HEK293 (cell line): ENCODE measurements at regions not wholly inside any gene's neighbourhood (a gene's known extent, or its start where the extent isn't known, plus 50 kb on each side); places are given as distances from the start of the nearest gene placed in this dataset.

Experiments
- CTCF ChIA-PET: fragments of 350-600 bp; formaldehyde crosslinking; extraction: SDS; loops from one replicate; lab custom pipeline; 2021; ENCODE audit warnings: antibody characterized with exemption; lab: Yijun Ruan, JAX
- POLR2A ChIA-PET: fragments of 300-600 bp; formaldehyde crosslinking; extraction: SDS; loops from one replicate; lab custom pipeline; 2020; ENCODE audit warnings: antibody characterized with exemption, inconsistent platforms; lab: Yijun Ruan, JAX
- H3K27ac ChIP-seq: fragments of 200-500 bp; sonication (Bioruptor generic); 2 replicates; pipeline ENCODE4 v1.5.1; 2014; ENCODE audit warnings: low read depth, low read length, control low read depth, inconsistent platforms; ENCODE audit errors: extremely low read depth
- H3K36me3 ChIP-seq, 2 experiments: fragments of 200-500 bp in 1 of 2; sonication (Bioruptor generic) in 1 of 2; 1 replicate in 1 of 2; 2 replicates in 1 of 2; pipeline ENCODE4 v1.5.1; 2014 to 2017; ENCODE audit warnings: inconsistent platforms in 2 of 2, low read length in 2 of 2; ENCODE audit not compliant: control insufficient read depth in 2 of 2, insufficient read depth in 1 of 2
- H3K4me1 ChIP-seq: fragments of 200-500 bp; sonication (Bioruptor generic); 2 replicates; pipeline ENCODE4 v1.5.1; 2014; ENCODE audit warnings: mild to moderate bottlenecking, low read length, inconsistent platforms; ENCODE audit not compliant: control insufficient read depth, insufficient read depth
- H3K4me3 ChIP-seq: 2 replicates; pipeline ENCODE4 v1.5.1; 2011; ENCODE audit warnings: low read depth, mild to moderate bottlenecking, control low read depth, low read length, moderate library complexity
- H3K9me3 ChIP-seq: fragments of 200-500 bp; sonication (Bioruptor generic); 2 replicates; pipeline ENCODE4 v1.5.1; 2014; ENCODE audit warnings: low read depth, low read length, inconsistent platforms; ENCODE audit not compliant: control insufficient read depth, insufficient read depth
- PRDM1 ChIP-seq: fragments of 450-650 bp; formaldehyde crosslinking; IDR thresholded peaks from 2 replicates; pipeline ENCODE4; 2016; ENCODE audit warnings: missing biosample characterization, missing genetic modification characterization
- ZBTB7A ChIP-seq: fragments of 450-650 bp; formaldehyde crosslinking; IDR thresholded peaks from 2 replicates; pipeline ENCODE4 v1.5.1; 2016; ENCODE audit warnings: low read depth, missing biosample characterization, missing genetic modification characterization
- ZNF114 ChIP-seq: fragments of 450-650 bp; formaldehyde crosslinking; IDR thresholded peaks from 2 replicates; pipeline ENCODE4 v1.5.0; 2017; ENCODE audit warnings: missing biosample characterization, missing genetic modification characterization
- ZNF121 ChIP-seq: fragments of 450-650 bp; formaldehyde crosslinking; IDR thresholded peaks from 2 replicates; pipeline ENCODE4 v1.5.1; 2016; ENCODE audit warnings: missing biosample characterization, missing genetic modification characterization
- ZNF138 ChIP-seq: fragments of 450-650 bp; formaldehyde crosslinking; IDR thresholded peaks from 2 replicates; pipeline ENCODE4 v1.5.1; 2016; ENCODE audit warnings: missing biosample characterization, missing genetic modification characterization, borderline replicate concordance
- ZNF157 ChIP-seq: fragments of 450-650 bp; formaldehyde crosslinking; IDR thresholded peaks from 2 replicates; pipeline ENCODE4 v1.5.1; 2016; ENCODE audit warnings: missing biosample characterization, missing genetic modification characterization
- ZNF223 ChIP-seq: fragments of 450-650 bp; formaldehyde crosslinking; IDR thresholded peaks from 2 replicates; pipeline ENCODE4 v1.5.1; 2016; ENCODE audit warnings: missing biosample characterization, missing genetic modification characterization
- ZNF324 ChIP-seq: fragments of 450-650 bp; formaldehyde crosslinking; IDR thresholded peaks from 2 replicates; pipeline ENCODE4 v1.5.1; 2016; ENCODE audit warnings: missing biosample characterization, missing genetic modification characterization
- ZNF571 ChIP-seq: fragments of 450-650 bp; formaldehyde crosslinking; IDR thresholded peaks from 2 replicates; pipeline ENCODE4 v1.5.0; 2017; ENCODE audit warnings: missing biosample characterization, missing genetic modification characterization
- ZNF670 ChIP-seq: fragments of 450-650 bp; formaldehyde crosslinking; IDR thresholded peaks from 2 replicates; pipeline ENCODE4 v1.5.1; 2016; ENCODE audit warnings: missing biosample characterization, missing genetic modification characterization, low read depth
- ZNF677 ChIP-seq: fragments of 450-650 bp; IDR thresholded peaks from 2 replicates; pipeline ENCODE4 v1.5.0; 2018; ENCODE audit warnings: missing biosample characterization, mild to moderate bottlenecking, missing genetic modification characterization, moderate library complexity
- ZNF791 ChIP-seq: fragments of 450-650 bp; formaldehyde crosslinking; IDR thresholded peaks from 2 replicates; pipeline ENCODE4 v1.5.1; 2016; ENCODE audit warnings: missing biosample characterization, missing genetic modification characterization
- ZSCAN30 ChIP-seq: fragments of 450-650 bp; IDR thresholded peaks from 2 replicates; pipeline ENCODE4 v1.5.1; 2018; ENCODE audit warnings: missing biosample characterization, mild to moderate bottlenecking, missing genetic modification characterization, moderate library complexity
- TF ChIP-seq, protein P1 (sequence below): fragments of 450-650 bp; formaldehyde crosslinking; IDR thresholded peaks from 2 replicates; pipeline ENCODE4 v1.5.1; 2017; ENCODE audit warnings: missing biosample characterization, missing genetic modification characterization
- TF ChIP-seq, protein P2 (sequence below): fragments of 450-650 bp; formaldehyde crosslinking; IDR thresholded peaks from 2 replicates; pipeline ENCODE4 v1.5.1; 2017; ENCODE audit warnings: missing biosample characterization, missing genetic modification characterization
- TF ChIP-seq, protein P3 (sequence below): fragments of 450-650 bp; formaldehyde crosslinking; conservative IDR thresholded peaks from 2 replicates; pipeline ENCODE4 v1.5.1; 2016; ENCODE audit warnings: low read depth, missing biosample characterization, missing genetic modification characterization
- TF ChIP-seq, protein P4 (sequence below): fragments of 450-650 bp; formaldehyde crosslinking; IDR thresholded peaks from 2 replicates; pipeline ENCODE4 v1.5.1; 2016; ENCODE audit warnings: missing biosample characterization, missing genetic modification characterization
- TF ChIP-seq, protein P5 (sequence below): fragments of 450-650 bp; formaldehyde crosslinking; IDR thresholded peaks from 2 replicates; pipeline ENCODE4 v1.5.1; 2016; ENCODE audit warnings: missing biosample characterization, missing genetic modification characterization

DNA sequence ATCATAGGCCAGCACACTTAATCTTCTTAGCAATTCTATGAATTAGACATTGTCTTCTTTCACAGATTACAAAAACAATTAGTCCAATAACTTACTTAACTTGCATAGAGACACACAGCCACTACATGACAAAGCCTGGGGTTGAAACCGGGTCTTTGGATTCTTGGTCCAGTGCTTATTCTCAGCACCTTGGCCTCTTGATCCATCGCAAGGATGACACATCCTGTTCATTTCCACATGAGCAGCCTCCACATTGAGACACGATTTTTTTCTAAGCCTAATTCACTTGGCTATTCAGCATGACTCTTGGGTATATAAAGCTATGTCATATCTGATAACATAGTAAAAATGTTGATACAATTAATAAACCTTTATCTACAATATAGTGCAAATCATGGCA is 221.0 kb upstream of the FOXD3 start (continued):
- TF ChIP-seq, protein P1, sequence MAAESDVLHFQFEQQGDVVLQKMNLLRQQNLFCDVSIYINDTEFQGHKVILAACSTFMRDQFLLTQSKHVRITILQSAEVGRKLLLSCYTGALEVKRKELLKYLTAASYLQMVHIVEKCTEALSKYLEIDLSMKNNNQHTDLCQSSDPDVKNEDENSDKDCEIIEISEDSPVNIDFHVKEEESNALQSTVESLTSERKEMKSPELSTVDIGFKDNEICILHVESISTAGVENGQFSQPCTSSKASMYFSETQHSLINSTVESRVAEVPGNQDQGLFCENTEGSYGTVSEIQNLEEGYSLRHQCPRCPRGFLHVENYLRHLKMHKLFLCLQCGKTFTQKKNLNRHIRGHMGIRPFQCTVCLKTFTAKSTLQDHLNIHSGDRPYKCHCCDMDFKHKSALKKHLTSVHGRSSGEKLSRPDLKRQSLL (tag by site-specific recombination), result no peak
- TF ChIP-seq ZNF223 (tag by site-specific recombination) (no peak), ZNF138 (tag by site-specific recombination) (no peak), ZNF114 (tag by site-specific recombination) (no peak), ZNF571 (tag by site-specific recombination) (no peak), ZSCAN30 (tag by site-specific recombination) (no peak)
- TF ChIP-seq, protein P2, sequence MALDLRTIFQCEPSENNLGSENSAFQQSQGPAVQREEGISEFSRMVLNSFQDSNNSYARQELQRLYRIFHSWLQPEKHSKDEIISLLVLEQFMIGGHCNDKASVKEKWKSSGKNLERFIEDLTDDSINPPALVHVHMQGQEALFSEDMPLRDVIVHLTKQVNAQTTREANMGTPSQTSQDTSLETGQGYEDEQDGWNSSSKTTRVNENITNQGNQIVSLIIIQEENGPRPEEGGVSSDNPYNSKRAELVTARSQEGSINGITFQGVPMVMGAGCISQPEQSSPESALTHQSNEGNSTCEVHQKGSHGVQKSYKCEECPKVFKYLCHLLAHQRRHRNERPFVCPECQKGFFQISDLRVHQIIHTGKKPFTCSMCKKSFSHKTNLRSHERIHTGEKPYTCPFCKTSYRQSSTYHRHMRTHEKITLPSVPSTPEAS (tag by site-specific recombination), result no peak

DNA sequence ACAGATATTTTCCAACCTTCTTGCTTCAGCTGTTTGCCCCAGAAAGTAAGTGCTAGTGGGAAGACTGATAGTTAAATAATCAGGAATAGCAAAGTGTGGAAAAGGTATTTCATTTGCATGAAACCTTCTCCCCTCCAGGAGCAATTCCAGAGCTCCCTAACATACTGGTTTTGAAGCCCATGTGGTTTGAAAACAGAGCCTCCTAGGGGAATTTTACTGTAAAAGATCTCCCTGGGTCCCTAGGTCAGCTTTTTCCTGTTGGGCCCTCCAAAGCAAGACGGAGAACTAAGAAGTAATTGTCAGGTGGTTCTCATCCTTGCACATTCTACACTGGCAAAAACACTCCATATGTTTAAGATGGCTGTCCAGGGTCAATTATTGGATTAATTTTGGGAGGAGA is 218.7 kb upstream of the FOXD3 start:
- TF ChIP-seq PRDM1 (tag by site-specific recombination), result no peak
- no peaks in the 10 kb centered on the region for H3K4me1 ChIP-seq
- H3K9me3 ChIP-seq, result no peaks in the 10 kb centered on the region
- CTCF ChIA-PET, result interaction anchor here (0.6 to 1.0 kb wide), 2 partner anchors 177 to 264 kb away, joined by 3 read pairs; no protein-coding TSS in a partner anchor
- H3K4me3 ChIP-seq, result no peak overlapping the region
- no peaks in the 10 kb centered on the region for H3K36me3 ChIP-seq
- no peak overlapping the region for H3K27ac ChIP-seq
- POLR2A ChIA-PET, result no interaction called here

DNA sequence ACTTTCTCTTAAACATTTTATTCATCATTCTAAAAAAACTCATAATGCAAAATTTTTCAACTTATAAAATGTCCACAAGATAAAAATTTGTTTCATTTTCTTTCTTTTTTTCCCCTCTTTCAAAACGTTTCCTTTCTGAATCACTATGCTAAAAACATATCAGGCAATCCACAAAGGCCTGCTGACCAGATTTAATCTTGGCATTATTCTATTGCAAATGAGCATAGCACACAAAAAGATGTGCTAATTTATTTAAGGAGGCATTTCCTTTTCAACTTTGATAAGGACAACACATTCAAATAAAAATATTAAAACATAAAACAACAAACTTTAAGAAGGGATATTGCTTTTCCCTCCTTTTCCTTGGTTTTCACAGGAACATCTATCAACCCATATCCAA is 215.3 kb upstream of the FOXD3 start:
- ChIA-PET CTCF (interaction anchor here (0.8 to 1.5 kb wide), 2 partner anchors 15 to 42 kb away, joined by 3 to 4 read pairs; no protein-coding TSS in a partner anchor), POLR2A (no interaction called here)
- H3K27ac ChIP-seq, result no peak overlapping the region

DNA sequence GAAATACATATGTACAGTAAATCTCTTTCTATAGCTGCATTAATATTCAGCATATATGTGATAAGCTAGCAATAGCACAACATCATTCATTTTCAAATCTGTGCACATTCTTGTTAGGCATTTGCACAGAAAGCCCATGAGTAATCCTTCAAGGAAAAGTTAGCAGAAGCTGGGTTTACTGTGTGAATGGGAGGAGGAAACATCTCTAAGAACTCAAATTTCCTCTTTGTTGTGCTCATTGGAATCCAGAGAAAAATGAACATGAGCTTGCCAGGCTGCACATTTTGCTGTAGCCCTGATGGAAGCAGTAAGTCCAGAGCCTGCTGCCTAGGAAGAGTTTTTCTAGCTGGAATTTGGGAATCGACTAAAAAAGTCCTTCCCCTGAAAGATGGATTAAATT is 214.2 kb upstream of the FOXD3 start:
- Histone ChIP-seq H3K27ac (no peak overlapping the region), H3K36me3 (no peaks in the 10 kb centered on the region), H3K4me3 (no peak overlapping the region), H3K4me1 (no peaks in the 10 kb centered on the region), H3K9me3 (no peaks in the 10 kb centered on the region)
- ChIA-PET POLR2A (no interaction called here), CTCF (interaction anchor here (0.6 to 1.5 kb wide), 3 partner anchors 41 to 202 kb away, joined by 3 to 4 read pairs (median 3); no protein-coding TSS in a partner anchor)
- no peak for TF ChIP-seq ZNF670 (tag by site-specific recombination)
- TF ChIP-seq, protein P3, sequence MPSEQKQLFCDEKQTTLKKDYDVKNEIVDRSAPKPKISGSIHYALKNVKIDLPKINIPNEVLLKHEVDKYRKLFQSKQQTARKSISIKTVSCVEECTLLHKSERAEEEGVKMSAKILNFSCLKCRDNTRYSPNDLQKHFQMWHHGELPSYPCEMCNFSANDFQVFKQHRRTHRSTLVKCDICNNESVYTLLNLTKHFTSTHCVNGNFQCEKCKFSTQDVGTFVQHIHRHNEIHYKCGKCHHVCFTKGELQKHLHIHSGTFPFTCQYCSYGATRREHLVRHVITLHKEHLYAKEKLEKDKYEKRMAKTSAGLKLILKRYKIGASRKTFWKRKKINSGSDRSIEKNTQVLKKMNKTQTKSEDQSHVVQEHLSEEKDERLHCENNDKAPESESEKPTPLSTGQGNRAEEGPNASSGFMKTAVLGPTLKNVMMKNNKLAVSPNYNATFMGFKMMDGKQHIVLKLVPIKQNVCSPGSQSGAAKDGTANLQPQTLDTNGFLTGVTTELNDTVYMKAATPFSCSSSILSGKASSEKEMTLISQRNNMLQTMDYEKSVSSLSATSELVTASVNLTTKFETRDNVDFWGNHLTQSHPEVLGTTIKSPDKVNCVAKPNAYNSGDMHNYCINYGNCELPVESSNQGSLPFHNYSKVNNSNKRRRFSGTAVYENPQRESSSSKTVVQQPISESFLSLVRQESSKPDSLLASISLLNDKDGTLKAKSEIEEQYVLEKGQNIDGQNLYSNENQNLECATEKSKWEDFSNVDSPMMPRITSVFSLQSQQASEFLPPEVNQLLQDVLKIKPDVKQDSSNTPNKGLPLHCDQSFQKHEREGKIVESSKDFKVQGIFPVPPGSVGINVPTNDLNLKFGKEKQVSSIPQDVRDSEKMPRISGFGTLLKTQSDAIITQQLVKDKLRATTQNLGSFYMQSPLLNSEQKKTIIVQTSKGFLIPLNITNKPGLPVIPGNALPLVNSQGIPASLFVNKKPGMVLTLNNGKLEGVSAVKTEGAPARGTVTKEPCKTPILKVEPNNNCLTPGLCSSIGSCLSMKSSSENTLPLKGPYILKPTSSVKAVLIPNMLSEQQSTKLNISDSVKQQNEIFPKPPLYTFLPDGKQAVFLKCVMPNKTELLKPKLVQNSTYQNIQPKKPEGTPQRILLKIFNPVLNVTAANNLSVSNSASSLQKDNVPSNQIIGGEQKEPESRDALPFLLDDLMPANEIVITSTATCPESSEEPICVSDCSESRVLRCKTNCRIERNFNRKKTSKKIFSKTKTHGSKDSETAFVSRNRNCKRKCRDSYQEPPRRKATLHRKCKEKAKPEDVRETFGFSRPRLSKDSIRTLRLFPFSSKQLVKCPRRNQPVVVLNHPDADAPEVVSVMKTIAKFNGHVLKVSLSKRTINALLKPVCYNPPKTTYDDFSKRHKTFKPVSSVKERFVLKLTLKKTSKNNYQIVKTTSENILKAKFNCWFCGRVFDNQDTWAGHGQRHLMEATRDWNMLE, result no peak
- TF ChIP-seq, protein P4, sequence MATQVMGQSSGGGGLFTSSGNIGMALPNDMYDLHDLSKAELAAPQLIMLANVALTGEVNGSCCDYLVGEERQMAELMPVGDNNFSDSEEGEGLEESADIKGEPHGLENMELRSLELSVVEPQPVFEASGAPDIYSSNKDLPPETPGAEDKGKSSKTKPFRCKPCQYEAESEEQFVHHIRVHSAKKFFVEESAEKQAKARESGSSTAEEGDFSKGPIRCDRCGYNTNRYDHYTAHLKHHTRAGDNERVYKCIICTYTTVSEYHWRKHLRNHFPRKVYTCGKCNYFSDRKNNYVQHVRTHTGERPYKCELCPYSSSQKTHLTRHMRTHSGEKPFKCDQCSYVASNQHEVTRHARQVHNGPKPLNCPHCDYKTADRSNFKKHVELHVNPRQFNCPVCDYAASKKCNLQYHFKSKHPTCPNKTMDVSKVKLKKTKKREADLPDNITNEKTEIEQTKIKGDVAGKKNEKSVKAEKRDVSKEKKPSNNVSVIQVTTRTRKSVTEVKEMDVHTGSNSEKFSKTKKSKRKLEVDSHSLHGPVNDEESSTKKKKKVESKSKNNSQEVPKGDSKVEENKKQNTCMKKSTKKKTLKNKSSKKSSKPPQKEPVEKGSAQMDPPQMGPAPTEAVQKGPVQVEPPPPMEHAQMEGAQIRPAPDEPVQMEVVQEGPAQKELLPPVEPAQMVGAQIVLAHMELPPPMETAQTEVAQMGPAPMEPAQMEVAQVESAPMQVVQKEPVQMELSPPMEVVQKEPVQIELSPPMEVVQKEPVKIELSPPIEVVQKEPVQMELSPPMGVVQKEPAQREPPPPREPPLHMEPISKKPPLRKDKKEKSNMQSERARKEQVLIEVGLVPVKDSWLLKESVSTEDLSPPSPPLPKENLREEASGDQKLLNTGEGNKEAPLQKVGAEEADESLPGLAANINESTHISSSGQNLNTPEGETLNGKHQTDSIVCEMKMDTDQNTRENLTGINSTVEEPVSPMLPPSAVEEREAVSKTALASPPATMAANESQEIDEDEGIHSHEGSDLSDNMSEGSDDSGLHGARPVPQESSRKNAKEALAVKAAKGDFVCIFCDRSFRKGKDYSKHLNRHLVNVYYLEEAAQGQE, result no peak
- no peak for TF ChIP-seq ZNF157
- TF ChIP-seq ZNF121, result no peak

More for the DNA sequence above, 215.3 kb upstream of the FOXD3 start:
- H3K36me3 ChIP-seq, result no peaks in the 10 kb centered on the region
- TF ChIP-seq, protein P5, sequence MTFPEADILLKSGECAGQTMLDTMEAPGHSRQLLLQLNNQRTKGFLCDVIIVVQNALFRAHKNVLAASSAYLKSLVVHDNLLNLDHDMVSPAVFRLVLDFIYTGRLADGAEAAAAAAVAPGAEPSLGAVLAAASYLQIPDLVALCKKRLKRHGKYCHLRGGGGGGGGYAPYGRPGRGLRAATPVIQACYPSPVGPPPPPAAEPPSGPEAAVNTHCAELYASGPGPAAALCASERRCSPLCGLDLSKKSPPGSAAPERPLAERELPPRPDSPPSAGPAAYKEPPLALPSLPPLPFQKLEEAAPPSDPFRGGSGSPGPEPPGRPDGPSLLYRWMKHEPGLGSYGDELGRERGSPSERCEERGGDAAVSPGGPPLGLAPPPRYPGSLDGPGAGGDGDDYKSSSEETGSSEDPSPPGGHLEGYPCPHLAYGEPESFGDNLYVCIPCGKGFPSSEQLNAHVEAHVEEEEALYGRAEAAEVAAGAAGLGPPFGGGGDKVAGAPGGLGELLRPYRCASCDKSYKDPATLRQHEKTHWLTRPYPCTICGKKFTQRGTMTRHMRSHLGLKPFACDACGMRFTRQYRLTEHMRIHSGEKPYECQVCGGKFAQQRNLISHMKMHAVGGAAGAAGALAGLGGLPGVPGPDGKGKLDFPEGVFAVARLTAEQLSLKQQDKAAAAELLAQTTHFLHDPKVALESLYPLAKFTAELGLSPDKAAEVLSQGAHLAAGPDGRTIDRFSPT (tag by site-specific recombination), result no peak
- TF ChIP-seq ZNF324 (no peak), ZBTB7A (tag by site-specific recombination) (no peak), ZNF791 (tag by site-specific recombination) (no peak), ZNF677 (tag by site-specific recombination) (no peak)
- H3K4me1 ChIP-seq, result no peaks in the 10 kb centered on the region
- no peaks in the 10 kb centered on the region for H3K9me3 ChIP-seq
- H3K4me3 ChIP-seq, result no peak overlapping the region
